GM21447 (cell line): ENCODE measurements at regions not wholly inside any gene's neighbourhood (a gene's known extent, or its start where the extent isn't known, plus 50 kb on each side); places are given as distances from the start of the nearest gene placed in this dataset.
"Not testable (repeated sequence)": the region's sequence is repeated elsewhere in the genome, so short reads cannot be mapped to it uniquely, and the experiment has no call there.

Experiments
- ATAC-seq: cut with Tn5 transposase; IDR thresholded peaks from one replicate; pipeline ENCODE4 v1.9.1; 2021; ENCODE audit not compliant: unreplicated experiment

GRCh38 chr11:23453522-23453921, 593.2 kb upstream of the CCDC179 start:
- no peak for ATAC-seq

- no peak for ATAC-seq
Observed at GRCh38 chr11:23455321-23455891, 595.1 kb upstream of the CCDC179 start.

- no peak for ATAC-seq
Observed at GRCh38 chr11:23457641-23458040, 597.4 kb upstream of the CCDC179 start.

GRCh38 chr11:23471878-23472277, 611.6 kb upstream of the CCDC179 start:
- ATAC-seq = no peak

GRCh38 chr11:23473782-23474181, 613.5 kb upstream of the CCDC179 start:
- ATAC-seq = no peak

GRCh38 chr11:23480736-23481135, 620.5 kb upstream of the CCDC179 start:
- no peak for ATAC-seq

- not testable (repeated sequence) for ATAC-seq
Observed at GRCh38 chr11:23484146-23484545, 623.9 kb upstream of the CCDC179 start.

GRCh38 chr11:23484618-23485017, 624.3 kb upstream of the CCDC179 start:
- ATAC-seq = not testable (repeated sequence)

- no peak for ATAC-seq
Observed at GRCh38 chr11:23490557-23491235, 630.4 kb upstream of the CCDC179 start.

GRCh38 chr11:23494981-23495380, 634.7 kb upstream of the CCDC179 start:
- ATAC-seq = no peak

GRCh38 chr11:23496340-23496739, 636.1 kb upstream of the CCDC179 start:
- ATAC-seq = no peak

GRCh38 chr11:23497040-23497439, 636.8 kb upstream of the CCDC179 start:
- ATAC-seq = no peak

- ATAC-seq = no peak
Observed at GRCh38 chr11:23502389-23502788, 642.1 kb upstream of the CCDC179 start.

GRCh38 chr11:23502826-23503225, 642.6 kb upstream of the CCDC179 start:
- no peak for ATAC-seq

GRCh38 chr11:23509023-23509422, 648.7 kb upstream of the CCDC179 start:
- no peak for ATAC-seq

GRCh38 chr11:23509821-23510220, 649.5 kb upstream of the CCDC179 start:
- no peak for ATAC-seq

- no peak for ATAC-seq
Observed at GRCh38 chr11:23519194-23519593, 658.9 kb upstream of the CCDC179 start.

- ATAC-seq = no peak
Observed at GRCh38 chr11:23520226-23520960, 660.1 kb upstream of the CCDC179 start.

- no peak for ATAC-seq
Observed at GRCh38 chr11:23536907-23537306, 676.6 kb upstream of the CCDC179 start.

- ATAC-seq = no peak
Observed at GRCh38 chr11:23539556-23539955, 679.3 kb upstream of the CCDC179 start.

- peak; percentile 88 for ATAC-seq
Observed at GRCh38 chr11:23540101-23540561, 679.9 kb upstream of the CCDC179 start.

- no peak for ATAC-seq
Observed at GRCh38 chr11:23542189-23542588, 681.9 kb upstream of the CCDC179 start.
